ENCODE measurements at regions not wholly inside any gene's neighbourhood (a gene's known extent, or its start where the extent isn't known, plus 50 kb on each side); places are given as distances from the start of the nearest gene placed in this dataset.

DNA sequence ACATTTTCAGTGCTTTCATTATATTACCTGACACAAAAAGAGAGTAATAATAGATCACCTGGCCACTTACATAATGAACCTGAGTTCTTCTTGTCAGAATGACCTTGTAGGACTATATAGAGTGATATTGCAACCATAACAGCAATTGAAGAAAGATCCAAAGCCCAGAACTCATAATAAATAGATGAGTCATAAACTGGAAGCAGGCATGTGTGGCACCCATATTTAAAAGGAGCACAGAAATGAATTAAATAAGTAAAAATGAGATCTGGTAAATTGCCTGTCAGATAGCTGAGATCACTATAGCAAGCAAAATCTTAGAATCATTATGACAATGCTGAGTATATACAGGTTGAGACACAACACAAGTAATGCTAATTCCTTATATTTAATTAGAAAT, 331.8 kb downstream of the AASDHPPT start:
- no peak for DNase-seq (ENCODE audit: low spot score)

DNA sequence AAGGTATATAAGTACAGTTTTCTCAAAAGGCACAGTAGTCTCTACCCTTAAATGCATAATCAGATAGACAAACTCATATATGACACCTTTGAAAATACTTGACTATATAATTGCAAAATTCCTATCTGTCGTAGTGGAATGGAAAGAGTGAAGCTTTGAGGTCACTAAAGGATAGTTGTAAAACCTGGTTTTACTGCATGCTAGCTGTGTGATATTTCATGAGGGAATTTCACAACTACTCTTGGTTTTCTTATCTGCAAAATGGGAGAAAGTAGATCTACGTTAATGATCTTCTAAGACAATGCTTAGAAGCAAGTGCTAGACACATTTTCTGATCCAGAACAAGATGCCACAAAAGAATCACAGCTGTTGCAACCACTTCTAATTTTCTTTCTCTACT, 332.2 kb downstream of the AASDHPPT start:
- no peak for DNase-seq (ENCODE audit: low spot score)

DNA sequence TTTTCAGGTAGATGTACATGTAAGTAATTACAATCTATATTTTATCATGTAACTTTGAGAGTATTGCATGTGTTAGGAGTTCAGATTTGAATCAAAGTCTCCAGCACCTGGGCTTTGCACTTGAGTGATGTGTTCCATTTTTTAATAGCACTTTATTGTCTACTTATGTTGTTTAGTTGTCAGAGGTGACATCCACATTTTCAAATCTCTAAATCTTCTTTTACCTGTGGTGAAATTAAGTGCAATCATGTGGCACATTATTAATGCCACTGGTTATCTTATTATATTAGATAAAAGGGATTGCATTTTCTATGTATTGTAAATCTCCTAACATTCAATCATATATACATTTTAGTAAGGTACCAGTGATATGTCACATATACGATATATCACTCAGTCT, 333.4 kb downstream of the AASDHPPT start:
- no peak for DNase-seq (ENCODE audit: low spot score)

DNA sequence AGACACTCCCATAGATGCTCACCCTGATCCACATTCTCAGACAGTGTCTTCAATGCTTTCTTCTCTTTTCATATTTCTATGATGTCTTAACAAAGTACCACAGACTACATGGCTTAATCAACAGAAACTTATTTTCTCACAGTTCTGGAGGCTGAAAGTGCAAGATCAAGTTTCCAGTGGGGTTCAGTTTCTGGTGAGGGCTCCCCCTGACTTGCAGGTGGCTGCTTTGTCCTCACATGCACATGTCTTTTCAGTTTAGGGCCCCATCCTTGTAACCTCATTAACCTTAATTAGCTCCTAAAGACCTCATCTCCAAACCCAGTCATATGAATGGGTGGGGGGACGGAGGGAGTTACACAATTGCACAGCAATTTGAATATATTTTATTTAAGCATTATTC, 335.8 kb downstream of the AASDHPPT start:
- no peak for DNase-seq (ENCODE audit: low spot score)

DNA sequence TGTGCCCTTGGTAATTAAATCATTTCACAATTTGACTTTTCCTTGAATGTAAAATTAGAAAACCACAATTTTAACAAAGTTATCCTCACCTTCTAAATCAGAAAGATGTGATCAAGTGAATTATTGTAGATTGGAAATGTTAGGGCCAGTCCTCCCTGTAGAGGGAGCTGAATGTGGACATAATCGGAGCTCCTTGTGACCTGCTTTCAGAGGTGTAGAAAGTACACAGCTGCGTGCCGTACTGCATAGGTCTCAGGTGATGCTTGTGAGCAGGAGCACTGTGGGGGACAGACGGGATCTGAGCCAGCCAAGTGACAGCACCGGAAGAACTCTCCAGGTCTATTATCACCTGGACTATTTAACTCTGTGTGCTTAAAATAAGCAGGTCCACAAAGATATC, 338.0 kb downstream of the AASDHPPT start:
- DNase-seq (ENCODE audit: low spot score): no peak

DNA sequence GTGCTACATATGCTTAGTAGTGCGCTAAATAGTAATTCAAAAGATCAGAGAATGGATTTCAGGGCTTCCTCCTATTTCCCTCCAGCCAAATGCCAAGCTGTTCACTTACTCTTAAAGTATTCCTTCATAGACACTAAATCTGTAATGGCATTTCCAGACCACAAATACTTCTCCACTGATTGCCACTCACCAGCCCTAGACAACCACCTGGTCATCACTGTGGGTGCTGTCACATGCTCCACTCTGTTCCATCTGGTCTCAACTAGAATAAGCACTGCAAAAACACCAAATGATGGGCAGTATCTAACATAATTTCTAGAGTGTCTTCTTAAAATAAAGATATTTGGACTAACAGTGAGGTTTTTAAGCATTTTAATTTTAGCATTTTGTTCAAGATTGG, 341.3 kb downstream of the AASDHPPT start:
- no peak for DNase-seq (ENCODE audit: low spot score)

DNA sequence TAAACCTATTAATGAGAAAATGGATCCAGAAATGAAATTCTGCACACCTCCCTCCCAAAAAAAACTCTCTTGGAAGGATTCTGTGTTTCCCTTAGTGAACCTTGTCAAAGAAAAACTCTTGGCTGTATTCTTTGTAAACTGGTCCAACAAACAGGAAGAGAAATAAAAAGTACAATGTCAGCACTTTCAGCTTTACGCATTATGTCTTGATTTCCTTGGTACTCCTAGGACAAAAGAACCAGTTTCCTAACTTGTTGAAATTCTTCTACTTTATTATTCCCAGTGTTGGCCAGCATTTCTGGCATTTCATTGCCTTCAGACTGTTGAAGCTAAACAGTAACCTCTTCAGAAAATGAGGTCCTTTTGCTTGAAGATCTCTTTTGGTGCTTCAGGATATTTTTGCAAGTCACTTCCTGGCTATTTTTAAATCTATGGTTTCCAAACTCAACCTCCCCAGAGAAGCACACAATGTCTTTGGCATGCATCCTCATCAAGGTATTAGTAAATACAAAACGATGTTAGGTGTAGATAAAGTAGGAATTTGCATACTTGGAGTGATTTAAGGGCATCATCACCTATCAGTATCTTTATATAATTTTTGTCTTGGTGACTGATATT, 342.7 kb downstream of the AASDHPPT start:
- DNase-seq (ENCODE audit: low spot score): no peak

DNA sequence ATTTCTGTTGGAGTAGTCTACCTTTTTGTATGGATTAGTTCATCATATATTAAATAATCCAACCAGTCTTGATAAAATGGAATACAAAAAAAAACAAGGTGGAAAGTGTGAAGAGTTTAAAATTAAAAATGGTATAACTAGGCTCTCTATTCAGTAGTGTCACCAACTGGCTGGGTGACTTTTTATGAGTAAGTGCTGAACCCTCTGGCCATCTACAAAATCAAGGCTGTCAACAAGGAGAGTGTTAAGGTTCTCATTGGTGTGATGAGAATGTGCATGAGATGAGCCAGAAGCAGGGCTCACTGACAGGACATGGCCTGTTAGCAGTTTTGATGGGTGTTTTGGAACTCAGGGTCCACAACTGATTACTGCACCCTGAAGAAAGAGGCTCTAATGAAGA, 343.2 kb downstream of the AASDHPPT start:
- DNase-seq (ENCODE audit: low spot score): no peak

DNA sequence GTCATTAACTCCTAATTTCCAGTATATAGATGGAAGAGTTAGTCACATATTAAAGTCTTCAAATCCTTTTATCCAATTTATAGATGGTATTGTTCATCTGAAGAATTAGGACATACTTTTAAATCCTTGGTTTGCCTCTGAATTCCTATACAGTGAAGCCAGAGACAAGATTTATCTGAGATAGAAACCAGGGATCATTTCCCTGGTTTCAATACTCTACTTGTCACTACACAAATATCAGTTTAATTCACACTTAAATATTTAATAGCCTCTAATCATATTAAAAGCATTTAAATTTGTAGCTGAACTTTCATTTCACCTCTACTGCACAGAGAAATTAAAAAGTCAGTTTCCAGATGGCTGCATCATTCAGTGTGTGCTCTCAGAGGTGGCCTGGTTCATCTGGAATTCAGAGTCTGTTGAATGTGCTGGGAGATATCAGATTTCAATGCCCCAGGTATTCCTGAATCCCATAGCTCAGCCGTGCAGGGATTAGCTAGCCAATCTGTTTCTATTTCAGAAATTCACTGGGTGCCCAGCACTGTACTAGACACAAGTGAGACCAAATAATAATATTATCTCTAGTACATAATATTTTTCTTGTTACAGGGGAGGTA, 344.3 kb downstream of the AASDHPPT start:
- no peak for DNase-seq (ENCODE audit: low spot score)

DNA sequence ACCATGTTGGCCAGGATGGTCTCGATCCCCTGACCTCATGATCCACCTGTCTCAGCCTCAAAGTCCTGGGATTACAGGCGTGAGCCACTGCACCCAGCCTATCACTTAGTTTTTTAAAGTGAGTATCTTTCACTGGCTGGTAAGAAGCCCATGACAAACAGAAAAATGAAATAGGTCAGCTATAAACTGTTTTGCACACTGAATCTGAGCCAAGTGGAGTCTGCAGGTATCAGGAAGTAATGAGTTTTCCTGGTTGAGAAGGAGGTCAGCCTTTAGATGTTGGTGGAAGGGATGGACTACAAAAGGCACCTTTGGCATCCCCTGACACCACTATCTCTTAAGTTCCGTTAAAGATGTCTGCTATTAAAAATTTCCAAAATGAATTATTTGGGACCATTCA, 345.1 kb downstream of the AASDHPPT start:
- DNase-seq (ENCODE audit: low spot score): no peak

DNA sequence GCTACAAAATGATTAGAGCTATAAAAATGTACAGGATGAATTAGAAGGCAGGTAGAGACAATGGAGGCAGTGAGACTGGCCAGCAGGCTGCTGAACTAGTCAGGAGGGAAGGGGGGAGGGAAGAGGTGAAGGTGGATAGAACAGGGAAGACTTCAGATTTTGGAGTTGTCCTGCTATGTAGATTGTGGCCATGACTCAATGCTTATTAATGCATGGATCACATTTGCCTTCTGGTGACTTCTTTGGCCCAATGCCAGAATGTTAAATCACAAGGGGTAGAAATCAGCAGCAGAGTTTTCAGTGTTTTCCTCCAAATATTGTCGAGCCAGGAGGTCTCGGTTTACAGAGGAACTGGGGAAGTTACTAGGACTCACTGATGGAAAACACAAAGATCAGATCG, 346.6 kb downstream of the AASDHPPT start:
- peak; percentile 10 for DNase-seq (ENCODE audit: low spot score)

DNA sequence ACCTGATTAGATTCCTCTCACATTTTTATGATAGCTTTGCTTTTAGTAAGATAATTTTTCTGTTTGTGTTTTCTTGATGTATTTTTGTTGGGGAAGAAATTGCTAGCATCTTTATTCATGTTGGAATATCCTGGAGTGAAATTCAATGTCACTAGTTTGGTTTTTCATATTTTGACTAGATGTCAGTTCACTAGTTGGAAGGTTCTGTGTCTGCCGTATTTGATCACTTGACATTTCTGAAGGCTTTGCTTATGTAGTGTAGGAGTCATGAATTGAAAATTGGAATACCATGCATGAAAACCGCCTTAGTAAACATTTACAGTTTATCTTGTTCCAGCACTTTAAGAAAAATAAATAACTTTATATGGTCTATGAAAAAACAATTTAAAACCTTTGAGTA, 348.4 kb downstream of the AASDHPPT start:
- DNase-seq (ENCODE audit: low spot score): no peak

DNA sequence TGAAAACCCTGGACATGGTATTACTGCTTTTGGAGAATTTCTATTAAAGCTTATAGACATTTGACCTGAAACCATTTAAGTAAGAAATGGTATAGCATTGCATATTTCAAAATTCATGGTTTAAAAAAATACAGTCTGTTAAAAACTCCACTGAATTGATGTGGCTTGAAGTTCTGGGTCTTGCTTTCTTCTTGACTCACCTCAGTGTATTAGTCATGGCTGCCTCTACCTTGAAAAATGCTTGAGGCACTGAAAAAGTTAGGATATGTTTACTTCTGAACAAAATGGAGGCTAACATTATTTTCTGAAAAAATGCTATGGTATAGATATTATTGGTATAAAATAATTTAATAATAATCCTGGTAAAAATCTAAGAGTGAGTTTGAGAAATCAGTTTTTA, 349.2 kb downstream of the AASDHPPT start:
- no peak for DNase-seq (ENCODE audit: low spot score)

DNA sequence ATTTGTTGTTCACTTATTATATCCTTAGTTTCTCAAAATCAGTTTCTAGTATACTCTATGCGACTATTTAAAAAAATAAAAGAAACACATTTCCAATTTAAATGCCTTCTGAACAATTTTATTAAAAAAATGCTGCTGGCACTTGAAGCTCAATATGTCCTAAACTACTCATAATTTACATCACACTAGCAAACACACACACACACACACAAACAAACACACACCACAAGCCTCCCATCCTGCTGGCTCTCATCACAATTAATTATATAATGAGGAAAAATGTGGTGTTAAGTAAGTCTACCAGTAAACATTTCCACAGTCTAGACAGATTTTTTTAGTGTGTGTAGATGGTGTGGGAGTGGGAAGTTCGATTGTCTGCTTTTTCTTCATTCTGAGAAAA, 350.3 kb downstream of the AASDHPPT start:
- no peak for DNase-seq (ENCODE audit: low spot score)

DNA sequence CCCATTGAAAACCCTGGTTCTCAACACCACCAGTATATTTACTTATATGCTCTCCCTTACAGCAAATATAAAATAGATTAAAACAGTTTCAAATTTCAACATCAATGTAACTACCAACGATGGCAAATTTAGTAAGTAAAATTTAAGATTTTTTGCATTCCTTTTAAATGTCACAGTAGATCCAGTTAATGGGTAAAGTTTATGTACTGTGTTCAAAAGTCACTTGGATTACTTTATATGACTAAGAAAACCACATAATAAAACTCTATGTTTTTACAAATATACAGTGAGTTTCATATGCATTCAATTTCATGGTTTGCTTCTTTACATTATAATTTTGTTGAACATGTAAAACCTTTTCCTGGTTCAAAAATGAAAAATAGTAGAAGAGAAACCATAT, 364.6 kb downstream of the AASDHPPT start:
- DNase-seq (ENCODE audit: low spot score): no peak

DNA sequence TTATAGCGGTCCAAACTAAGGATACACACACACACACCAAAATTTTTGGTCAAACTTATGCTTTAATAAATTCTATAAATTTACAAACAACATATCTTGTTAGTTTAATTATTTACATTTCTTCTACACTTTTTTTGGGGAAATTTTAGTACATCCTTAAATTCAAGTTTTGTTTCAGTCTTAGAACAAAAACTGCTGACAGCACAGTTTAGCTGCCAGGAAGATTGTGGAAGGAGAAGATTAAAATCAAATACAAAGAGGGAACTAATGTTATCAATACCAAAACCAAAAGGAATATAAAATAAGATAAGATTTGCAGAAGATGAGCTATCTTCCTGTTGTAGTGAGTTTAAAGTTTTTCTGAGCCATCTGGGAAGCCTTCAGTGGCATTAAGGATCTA, 368.8 kb downstream of the AASDHPPT start:
- no peak for DNase-seq (ENCODE audit: low spot score)

DNA sequence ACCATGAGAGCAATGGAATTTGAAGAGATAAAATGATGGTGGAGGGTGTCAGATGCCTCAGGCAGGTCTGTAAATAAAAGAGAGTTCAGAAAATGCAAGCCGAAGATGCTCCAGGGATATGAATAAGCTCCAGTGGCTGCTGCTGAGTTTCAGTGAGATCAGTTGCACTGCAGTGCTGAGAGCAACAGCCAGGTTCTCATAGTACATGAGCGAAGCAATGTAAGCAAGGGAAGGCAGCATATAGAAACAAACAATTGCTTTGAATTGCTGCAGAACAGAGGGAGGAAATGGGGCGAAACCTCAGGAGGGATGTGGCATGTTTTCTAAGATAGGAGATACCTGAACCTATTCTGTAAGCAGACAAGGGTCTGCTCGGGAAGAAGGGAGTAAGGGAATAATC, 369.5 kb downstream of the AASDHPPT start:
- DNase-seq (ENCODE audit: low spot score): no peak

DNA sequence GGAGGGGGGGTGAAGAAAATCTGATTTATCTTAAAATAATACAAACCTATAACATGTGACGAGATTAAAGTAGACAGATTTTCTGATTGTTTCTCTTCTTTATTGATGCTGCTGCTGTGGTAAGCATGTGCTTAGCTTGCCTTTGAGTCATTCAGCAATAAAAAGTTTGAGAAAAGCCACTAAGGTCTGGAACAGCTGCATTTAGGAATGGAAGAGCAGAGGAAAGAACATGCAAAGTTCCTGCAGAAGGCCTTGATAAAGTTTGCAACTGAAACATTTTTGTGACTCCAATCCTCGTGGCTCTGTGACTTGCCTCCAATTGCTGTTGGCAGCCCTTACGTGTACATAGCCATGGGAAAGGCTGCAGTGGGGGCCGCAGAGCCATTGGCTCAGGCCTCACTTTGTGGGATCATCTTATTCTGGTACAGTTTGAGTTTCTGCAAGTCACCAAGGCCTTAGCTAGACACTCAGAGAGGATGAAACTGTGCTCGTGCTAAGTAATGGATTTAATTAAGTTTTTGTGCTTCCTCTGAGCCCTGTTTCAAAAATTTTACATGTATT, 370.2 kb downstream of the AASDHPPT start:
- DNase-seq (ENCODE audit: low spot score): no peak

DNA sequence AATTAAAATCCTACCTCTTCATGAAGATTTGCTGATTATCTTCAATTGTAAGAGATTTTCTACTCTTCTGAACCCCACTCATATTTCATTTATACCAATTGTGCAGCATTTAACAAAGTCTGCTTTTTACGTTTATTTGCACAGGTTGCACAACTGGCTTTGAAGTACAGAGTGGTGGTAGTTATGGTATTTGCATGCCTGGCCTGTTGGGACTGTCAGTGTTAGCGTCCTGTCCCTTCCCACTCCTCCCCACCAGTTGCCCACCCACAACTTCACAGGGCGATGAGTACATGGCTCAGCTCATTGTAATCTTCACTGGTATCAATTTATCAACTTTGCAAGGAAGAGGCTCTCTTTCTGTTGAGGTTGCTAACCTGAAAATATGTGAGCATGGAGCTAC, 372.3 kb downstream of the AASDHPPT start:
- no peak for DNase-seq (ENCODE audit: low spot score)

DNA sequence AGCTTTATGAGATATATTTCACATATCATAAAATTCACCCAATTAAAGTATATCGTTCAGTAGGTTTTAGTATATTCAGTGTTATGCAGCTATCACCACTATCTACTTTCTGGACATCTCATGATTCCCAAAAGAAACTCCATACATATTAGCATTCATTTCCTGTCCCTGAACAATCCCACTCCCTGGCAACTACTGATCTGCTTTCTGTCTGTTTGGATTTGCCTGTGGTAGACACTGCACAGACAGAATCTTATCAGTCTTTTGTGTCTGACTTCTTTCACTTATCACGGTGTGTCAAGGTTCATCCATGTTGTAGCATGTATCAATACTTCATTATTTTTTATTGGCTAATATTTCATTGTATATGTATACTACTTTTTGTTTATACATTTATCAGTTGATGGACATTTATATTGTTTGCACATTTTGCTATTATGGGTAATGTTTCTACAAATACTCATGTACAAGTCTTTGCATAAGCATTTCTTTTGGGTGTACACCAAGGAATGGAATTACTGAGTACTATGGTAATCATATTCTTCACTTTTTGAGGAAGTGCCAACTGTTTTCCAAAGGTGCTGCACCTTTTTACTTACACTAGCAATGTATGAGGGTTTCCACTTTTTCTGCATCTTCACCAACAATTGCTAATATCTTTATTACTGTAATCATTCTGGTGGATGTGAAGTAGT, 373.9 kb downstream of the AASDHPPT start:
- no peak for DNase-seq (ENCODE audit: low spot score)

DNA sequence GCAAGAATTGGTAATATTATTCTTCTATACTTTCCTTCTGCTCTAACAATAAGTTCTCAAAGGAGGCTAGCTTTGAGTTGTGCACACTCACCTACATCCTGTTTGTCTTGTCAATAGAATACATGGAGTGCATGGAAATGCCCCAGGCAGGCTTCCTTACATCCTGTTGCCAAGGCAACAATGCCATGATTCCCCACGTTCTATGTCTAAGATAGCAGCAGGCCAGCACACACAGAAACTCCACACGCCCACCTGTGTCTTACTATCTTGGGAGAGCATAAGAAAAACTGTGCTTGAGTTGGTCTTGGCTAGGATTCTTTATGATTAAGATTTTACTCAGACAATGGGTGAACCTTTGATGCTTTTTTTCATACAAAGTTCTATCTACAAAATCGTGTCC, 379.2 kb downstream of the AASDHPPT start:
- DNase-seq (ENCODE audit: low spot score): no peak

DNA sequence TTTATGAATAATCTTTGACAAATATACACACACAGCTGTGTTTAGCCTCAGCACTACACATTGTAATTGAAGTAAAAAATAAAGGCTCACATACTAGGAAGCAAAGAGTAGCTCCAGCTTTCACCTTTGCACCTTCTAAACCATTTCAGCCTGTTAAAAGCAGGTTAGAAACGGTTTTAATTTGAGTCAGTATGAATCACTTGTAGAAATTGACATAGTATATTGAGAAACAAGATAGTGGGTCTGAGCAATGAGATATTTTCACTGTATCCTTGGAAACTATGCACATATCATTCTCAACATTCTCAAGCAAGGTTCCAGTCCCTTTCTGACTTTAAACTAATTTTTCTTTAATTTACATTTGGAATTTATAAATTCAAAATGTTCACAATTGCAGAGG, 380.3 kb downstream of the AASDHPPT start:
- peak; percentile 10 for DNase-seq (ENCODE audit: low spot score)

DNA sequence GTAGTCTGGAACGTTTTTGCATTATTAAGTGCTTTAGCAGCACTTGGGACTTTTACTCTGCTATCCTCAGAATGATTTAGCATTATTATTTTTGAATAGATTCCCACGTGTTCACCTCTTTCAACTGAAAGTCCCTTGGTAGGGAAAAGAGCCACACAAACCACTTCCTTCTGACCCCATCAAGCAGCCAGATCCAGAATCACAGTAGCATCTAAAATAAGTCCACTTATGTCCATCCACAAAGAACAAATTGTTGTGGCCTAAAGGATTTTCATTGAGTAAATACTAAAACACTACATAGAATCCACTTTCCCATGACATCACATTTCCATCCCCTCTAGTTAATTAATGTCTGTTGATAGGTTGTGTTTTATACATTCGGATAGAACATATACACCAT, 381.7 kb downstream of the AASDHPPT start:
- no peak for DNase-seq (ENCODE audit: low spot score)

Data from AG08396 (cell line).